HUES64 (cell line): ENCODE measurements at regions not wholly inside any gene's neighbourhood (a gene's known extent, or its start where the extent isn't known, plus 50 kb on each side); places are given as distances from the start of the nearest gene placed in this dataset.

ENCODE experiments used
- H3K27ac ChIP-seq: 2 replicates; pipeline ENCODE4 v1.7.0; 2013; ENCODE audit warnings: low read depth, low read length, inconsistent platforms
- H3K27me3 ChIP-seq: 2 replicates; pipeline ENCODE4 v1.6.1; 2013; ENCODE audit warnings: mild to moderate bottlenecking, low read length; ENCODE audit not compliant: insufficient read depth
- H3K36me3 ChIP-seq: 2 replicates; pipeline ENCODE4 v1.6.1; 2013; ENCODE audit warnings: mild to moderate bottlenecking, low read length; ENCODE audit not compliant: insufficient read depth
- H3K4me1 ChIP-seq: 2 replicates; pipeline ENCODE4 v1.6.1; 2013; ENCODE audit warnings: mild to moderate bottlenecking, low read length, moderate library complexity; ENCODE audit not compliant: insufficient read depth
- H3K4me3 ChIP-seq: 2 replicates; pipeline ENCODE4 v1.5.1; 2013; ENCODE audit warnings: mild to moderate bottlenecking, low read length, moderate library complexity
- H3K9ac ChIP-seq: 2 replicates; pipeline ENCODE4 v1.6.1; 2013; ENCODE audit warnings: mild to moderate bottlenecking, low read depth, low read length
- H3K9me3 ChIP-seq: 2 replicates; pipeline ENCODE4 v1.6.1; 2013; ENCODE audit warnings: low read depth, low read length; ENCODE audit not compliant: insufficient read depth
- WGBS: fragments of 150-250, 120-280 bp; methylation state at CpG from one replicate; pipeline ENCODE4 v1.1.7; 2013; ENCODE audit warnings: missing lambda C conversion rate; 5-methylcytosine and 5-hydroxymethylcytosine counted together

DNA sequence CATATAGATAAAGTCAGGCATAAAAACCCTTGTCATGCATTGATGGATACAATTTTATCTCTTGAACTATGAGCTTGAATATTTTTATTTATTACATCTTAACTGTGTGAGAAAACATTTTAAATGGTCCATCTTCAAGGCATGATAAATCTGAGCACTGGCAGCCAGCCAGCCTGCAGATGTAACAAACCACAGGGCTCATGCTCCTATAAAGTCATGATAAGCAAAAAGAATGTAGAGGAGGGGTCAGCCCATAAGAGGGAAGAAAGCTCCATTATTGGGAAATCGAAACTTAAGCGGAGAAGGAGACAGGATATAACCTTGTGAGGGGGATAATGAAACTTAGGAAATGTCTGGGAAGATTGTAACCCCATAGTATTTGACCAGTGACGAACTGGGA lies 839.0 kb downstream of the LRRIQ3 start:
- H3K27ac ChIP-seq: no peak overlapping the region
- H3K4me3 ChIP-seq: no peak overlapping the region
- H3K4me1 ChIP-seq: no peaks in the 10 kb centered on the region
- no peaks in the 10 kb centered on the region for H3K27me3 ChIP-seq
- no peak overlapping the region for H3K9ac ChIP-seq
- WGBS: 91% methylated on average over 3 of the region's 3 CpGs
- no peaks in the 10 kb centered on the region for H3K36me3 ChIP-seq
- no peaks in the 10 kb centered on the region for H3K9me3 ChIP-seq

DNA sequence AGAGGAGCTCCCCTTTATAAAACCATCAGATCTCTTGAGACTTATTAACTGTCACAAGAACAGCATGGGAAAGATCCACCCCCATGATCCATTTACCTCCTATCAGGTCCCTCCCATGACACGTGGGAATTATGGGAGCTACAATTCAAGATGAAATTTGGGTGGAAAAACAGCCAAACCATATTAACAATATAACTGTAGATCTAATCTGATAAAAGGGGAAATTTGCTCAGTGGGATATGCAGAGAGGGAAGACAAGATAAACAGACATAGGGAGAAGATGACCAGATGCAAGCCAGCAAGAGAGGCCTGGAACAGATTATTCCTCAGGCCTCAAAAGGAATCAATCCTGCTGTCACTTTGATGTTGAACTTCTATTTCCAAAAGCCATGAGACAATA lies 841.5 kb downstream of the LRRIQ3 start:
- WGBS: no CpG with 5 or more reads among the region's 1 CpG
- H3K36me3 ChIP-seq: no peaks in the 10 kb centered on the region
- no peaks in the 10 kb centered on the region for H3K9me3 ChIP-seq
- H3K27me3 ChIP-seq: no peaks in the 10 kb centered on the region
- H3K4me3 ChIP-seq: no peak overlapping the region
- no peak overlapping the region for H3K27ac ChIP-seq
- H3K4me1 ChIP-seq: no peaks in the 10 kb centered on the region
- no peak overlapping the region for H3K9ac ChIP-seq

DNA sequence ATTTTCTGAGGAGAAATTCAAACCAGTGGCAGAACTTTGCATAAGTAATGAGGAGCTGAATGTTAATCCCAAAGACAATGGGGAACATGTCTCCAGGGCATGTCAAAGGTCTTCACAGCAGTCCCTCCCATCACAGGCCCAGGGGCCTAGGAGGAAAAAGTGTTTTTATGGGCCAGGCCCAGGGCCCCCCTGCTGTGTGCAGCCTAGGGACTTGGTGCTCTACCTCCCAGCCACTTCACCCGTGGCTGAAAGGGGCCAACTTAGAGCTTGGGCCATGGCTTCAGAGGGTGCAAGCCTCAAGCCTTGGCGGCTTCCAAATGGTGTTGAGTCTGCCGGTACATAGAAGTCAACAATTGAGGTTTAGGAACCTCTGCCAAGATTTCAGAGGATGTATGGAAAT lies 854.0 kb downstream of the LRRIQ3 start:
- Histone ChIP-seq H3K27ac (no peak overlapping the region), H3K27me3 (no peaks in the 10 kb centered on the region), H3K9me3 (peaks cover 8% of the 10 kb centered on the region), H3K4me1 (no peaks in the 10 kb centered on the region), H3K4me3 (no peak overlapping the region), H3K36me3 (no peaks in the 10 kb centered on the region), H3K9ac (no peak overlapping the region)
- WGBS: 95% methylated on average over 3 of the region's 3 CpGs

DNA sequence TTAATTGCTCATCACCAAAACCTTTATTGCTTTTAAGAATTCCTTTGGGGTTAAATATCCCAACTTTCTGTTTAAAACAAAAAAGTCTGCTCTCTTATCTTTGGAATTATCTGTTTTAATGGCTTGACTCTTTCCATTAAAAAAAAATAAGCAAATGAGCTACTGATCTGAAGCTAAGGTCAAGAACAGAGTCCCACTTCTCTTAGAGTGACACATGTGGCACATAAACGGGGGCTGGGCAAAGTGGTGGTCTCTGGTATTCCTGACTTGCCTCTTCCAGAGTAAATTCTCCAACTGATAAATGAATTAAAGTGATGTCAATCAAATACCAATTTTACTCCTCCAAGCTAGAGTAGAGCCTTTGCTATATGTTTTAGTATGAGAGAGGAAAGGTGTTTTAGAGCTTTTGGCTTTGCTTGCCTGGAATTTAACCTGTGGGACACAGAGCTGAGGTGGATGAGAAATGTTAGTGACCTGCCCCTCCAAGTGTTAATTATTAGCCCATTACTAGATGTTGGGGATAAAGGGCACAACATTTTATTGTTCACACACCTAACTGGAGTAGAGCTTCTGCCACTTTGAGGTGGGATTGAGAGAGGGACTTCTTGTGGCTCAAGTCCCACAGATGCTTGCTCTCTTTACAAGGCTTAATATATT lies 864.0 kb downstream of the LRRIQ3 start:
- H3K4me1 ChIP-seq: no peaks in the 10 kb centered on the region
- H3K27me3 ChIP-seq: no peaks in the 10 kb centered on the region
- H3K9ac ChIP-seq: no peak overlapping the region
- no peak overlapping the region for H3K4me3 ChIP-seq
- no peak overlapping the region for H3K27ac ChIP-seq
- H3K9me3 ChIP-seq: peaks cover 9% of the 10 kb centered on the region; the same call in 1 of the 2 replicates
- H3K36me3 ChIP-seq: no peaks in the 10 kb centered on the region
- 94% methylated on average over 1 of the region's 1 CpG for WGBS

DNA sequence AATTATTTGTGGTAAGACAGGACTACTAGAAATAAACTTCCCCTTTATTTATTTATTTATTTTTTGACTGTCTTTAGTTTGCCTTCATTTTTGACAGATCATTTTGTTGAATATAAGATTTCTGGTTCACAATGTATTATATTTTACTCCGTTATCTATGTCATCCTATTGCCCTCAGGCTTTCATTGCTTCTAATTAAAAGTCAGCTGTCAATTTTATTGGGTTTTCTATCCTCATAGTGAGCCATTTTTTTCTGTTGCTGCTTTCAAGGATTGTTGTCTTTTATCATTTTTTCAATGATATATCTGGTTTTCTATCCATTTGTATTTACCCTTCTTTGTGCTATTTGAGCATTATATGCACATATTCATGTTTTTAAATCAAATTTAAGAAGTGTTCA lies 866.2 kb downstream of the LRRIQ3 start:
- H3K4me3 ChIP-seq: no peak overlapping the region
- WGBS: no CpG with 5 or more reads among the region's 1 CpG
- H3K36me3 ChIP-seq: no peaks in the 10 kb centered on the region
- H3K4me1 ChIP-seq: no peaks in the 10 kb centered on the region
- no peak overlapping the region for H3K27ac ChIP-seq
- H3K9ac ChIP-seq: no peak overlapping the region
- no peaks in the 10 kb centered on the region for H3K27me3 ChIP-seq
- peaks cover 9% of the 10 kb centered on the region; the same call in 1 of the 2 replicates for H3K9me3 ChIP-seq

DNA sequence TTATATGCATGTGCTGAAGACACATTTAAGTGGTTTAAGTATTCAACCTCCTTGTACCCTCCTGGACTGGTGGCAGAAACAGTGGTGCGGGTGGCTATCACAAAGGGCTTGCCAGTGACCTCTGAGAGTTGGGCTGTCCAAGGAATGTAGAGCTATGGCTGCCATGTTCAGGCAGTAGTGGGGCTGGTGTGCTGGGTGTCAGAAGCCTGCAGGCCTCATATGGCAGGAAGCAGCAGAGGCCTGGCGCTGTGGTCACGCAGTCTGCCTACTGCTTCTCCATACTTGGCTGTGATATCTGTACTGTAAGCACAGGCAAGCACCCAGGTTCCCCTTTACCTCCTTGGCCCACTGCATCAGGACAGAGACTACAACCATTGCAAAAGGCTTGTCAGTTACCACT lies 870.0 kb downstream of the LRRIQ3 start:
- Histone ChIP-seq H3K36me3 (no peaks in the 10 kb centered on the region), H3K27me3 (no peaks in the 10 kb centered on the region), H3K4me3 (no peak overlapping the region), H3K4me1 (no peaks in the 10 kb centered on the region), H3K9ac (no peak overlapping the region), H3K9me3 (peaks cover 9% of the 10 kb centered on the region; the same call in 1 of the 2 replicates), H3K27ac (no peak overlapping the region)
- WGBS: 96% methylated on average over 3 of the region's 3 CpGs

DNA sequence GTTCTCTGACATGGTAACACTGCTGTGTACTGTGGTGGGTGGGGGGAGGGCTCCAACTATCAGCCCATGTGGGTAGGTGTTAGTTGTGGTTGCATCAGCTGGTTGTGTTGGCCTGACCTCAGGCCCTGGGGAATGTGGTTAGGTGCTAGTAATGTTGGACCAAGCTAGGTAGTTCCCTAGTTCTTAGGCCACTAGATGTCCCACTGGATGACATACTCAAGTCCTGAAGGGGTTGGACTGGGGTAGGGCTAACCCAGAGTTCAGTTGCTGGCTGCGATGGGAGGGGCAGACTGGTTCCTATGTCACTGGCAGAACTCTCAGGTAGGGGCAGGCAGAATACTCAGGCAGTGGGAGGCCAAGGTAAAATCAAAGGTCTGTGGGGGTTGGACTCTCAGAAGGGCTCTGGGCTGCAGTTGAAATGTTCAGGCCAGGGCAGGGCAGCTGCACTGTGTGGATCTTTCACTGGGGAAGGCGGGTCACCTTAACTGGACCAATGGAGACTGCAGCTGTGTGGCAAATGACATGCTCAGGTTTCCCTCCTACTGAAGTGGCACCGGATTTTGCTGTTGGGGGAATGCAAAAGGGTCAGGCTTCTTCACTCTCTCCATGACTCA lies 870.7 kb downstream of the LRRIQ3 start:
- 96% methylated on average over 3 of the region's 3 CpGs for WGBS
- H3K9me3 ChIP-seq: 0 out of 2 replicates have a peak, but pooled peaks cover 5% of the 10 kb centered on the region
- no peak overlapping the region for H3K27ac ChIP-seq
- H3K4me3 ChIP-seq: no peak overlapping the region
- no peaks in the 10 kb centered on the region for H3K27me3 ChIP-seq
- H3K36me3 ChIP-seq: no peaks in the 10 kb centered on the region
- H3K4me1 ChIP-seq: no peaks in the 10 kb centered on the region
- no peak overlapping the region for H3K9ac ChIP-seq

DNA sequence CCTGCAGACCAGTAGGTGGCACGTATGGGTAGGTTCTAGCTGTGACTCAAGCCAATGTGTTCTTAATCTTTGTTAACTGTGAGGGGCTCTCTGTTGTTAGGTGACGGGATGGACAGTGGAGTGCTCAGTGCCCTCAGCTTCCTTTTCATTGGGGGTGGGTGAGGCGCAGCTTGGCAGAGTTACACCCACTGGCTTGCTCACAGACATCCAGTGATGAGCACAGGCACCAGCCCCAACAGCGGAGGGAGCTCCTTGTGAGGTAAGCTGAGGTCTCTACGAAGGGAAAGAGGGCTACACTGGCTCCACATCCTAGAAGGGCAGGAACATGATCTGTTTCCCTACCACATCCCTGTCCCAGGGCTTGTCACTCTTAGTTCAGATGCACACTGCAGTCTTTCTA lies 871.3 kb downstream of the LRRIQ3 start:
- 95% methylated on average over 5 of the region's 5 CpGs for WGBS
- no peak overlapping the region for H3K4me3 ChIP-seq
- H3K27ac ChIP-seq: no peak overlapping the region
- H3K27me3 ChIP-seq: no peaks in the 10 kb centered on the region
- no peaks in the 10 kb centered on the region for H3K9me3 ChIP-seq
- no peaks in the 10 kb centered on the region for H3K4me1 ChIP-seq
- no peak overlapping the region for H3K9ac ChIP-seq
- H3K36me3 ChIP-seq: no peaks in the 10 kb centered on the region

DNA sequence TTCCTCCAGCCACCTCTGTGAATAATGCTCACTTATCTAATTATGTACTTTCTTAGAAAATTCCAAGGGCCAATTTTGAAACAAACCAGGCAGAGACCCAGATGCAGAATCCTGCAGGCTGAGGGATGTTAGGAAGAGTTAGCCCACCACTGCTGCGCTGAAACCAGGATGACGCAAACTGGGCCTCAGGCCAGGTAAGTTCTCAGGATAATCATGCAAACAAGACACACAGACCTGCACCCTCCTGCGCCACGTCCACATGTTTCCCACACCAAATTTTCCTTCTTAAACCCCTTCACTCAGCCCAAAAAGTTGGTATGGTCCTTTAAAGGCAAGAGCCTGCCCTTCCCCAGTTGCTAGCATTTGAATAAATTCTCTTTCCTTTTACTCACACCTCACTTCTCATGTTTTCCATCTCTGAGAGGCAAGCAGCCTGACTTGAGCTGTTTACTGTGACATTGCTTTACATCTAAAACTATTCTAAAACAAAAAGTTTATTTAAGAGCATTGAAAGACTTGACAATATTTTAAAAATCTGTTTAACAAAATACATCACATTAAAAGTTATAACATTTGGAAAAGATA lies 887.1 kb downstream of the LRRIQ3 start:
- Histone ChIP-seq H3K36me3 (no peaks in the 10 kb centered on the region), H3K27ac (no peak overlapping the region), H3K4me3 (no peak overlapping the region), H3K9ac (no peak overlapping the region), H3K27me3 (no peaks in the 10 kb centered on the region), H3K9me3 (no peaks in the 10 kb centered on the region), H3K4me1 (peaks cover 6% of the 10 kb centered on the region; the same call in 1 of the 2 replicates)
- 84% methylated on average over 4 of the region's 4 CpGs for WGBS

DNA sequence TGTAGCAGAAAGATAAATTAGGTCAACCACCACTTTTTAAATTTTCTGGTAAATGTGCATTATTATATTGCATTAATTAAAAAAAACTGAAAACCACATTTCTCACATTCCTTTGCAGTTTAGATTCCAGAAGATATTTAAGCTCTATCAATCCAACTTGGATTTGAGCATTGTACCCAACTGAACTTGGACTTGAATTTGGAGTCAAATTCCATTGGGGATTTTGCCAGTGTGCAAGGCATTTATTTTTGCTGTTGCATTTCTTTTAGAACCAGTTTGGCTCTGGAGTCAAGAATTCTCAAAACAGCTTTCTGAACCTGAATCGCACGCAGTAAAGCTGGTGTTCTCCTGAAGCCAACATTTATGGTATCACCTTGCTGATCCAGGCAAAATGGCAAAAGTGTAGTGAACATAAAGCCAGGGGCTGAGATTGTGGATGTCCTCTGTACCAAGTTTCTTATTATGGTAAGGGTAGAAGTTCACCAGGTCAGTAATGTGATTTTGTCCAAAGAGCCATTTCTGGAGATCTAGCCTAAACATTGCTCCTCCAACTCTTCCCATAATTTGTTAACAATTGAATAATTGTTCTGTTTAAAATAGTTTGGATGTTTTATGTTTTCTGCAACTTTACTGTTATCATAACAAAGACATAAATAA lies 890.9 kb downstream of the LRRIQ3 start:
- WGBS: 96% methylated on average over 2 of the region's 2 CpGs
- H3K27ac ChIP-seq: no peak overlapping the region
- H3K4me1 ChIP-seq: peaks cover 6% of the 10 kb centered on the region; the same call in 1 of the 2 replicates
- no peak overlapping the region for H3K4me3 ChIP-seq
- no peak overlapping the region for H3K9ac ChIP-seq
- no peaks in the 10 kb centered on the region for H3K9me3 ChIP-seq
- no peaks in the 10 kb centered on the region for H3K27me3 ChIP-seq
- no peaks in the 10 kb centered on the region for H3K36me3 ChIP-seq

DNA sequence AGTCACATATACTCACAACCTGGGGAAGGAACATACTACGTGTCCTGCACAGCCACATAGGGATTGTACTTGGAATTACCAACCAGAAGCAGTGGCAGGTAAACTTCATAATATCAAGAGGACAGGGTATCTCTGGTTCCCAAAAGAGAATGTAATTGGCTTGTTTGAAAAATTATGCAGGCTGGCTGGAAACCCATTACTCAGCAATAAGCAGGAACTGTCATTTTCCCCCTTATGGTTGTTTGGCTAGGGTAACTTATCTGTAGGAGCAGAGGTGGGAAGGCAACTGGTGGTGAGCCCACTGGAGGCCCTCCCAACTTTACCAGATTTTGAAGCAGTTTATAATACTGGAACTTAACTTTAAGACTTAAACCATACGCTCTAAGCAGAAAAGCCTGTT lies 924.1 kb downstream of the LRRIQ3 start:
- no peaks in the 10 kb centered on the region for H3K36me3 ChIP-seq
- no peaks in the 10 kb centered on the region for H3K4me1 ChIP-seq
- H3K9me3 ChIP-seq: peaks cover 13% of the 10 kb centered on the region; the same call in 1 of the 2 replicates
- no peak overlapping the region for H3K27ac ChIP-seq
- no peak overlapping the region for H3K9ac ChIP-seq
- H3K4me3 ChIP-seq: no peak overlapping the region
- 97% methylated on average over 2 of the region's 2 CpGs for WGBS
- no peaks in the 10 kb centered on the region for H3K27me3 ChIP-seq
